DND-41 (cell line): ENCODE measurements at regions not wholly inside any gene's neighbourhood (a gene's known extent, or its start where the extent isn't known, plus 50 kb on each side); places are given as distances from the start of the nearest gene placed in this dataset.

Experiments
- EZH2 ChIP-seq: IDR thresholded peaks from 3 replicates; pipeline ENCODE4 v1.6.1; 2012; ENCODE audit warnings: borderline replicate concordance, low read depth, mild to moderate bottlenecking, moderate library complexity, low read length, inconsistent platforms; ENCODE audit not compliant: severe bottlenecking
- TF ChIP-seq, protein P1 (sequence below): IDR thresholded peaks from 2 replicates; pipeline ENCODE4 v1.5.1; 2012; ENCODE audit warnings: borderline replicate concordance, low read length, moderate library complexity, mild to moderate bottlenecking; ENCODE audit not compliant: poor library complexity, severe bottlenecking; ENCODE audit errors: extremely low read depth

DNA sequence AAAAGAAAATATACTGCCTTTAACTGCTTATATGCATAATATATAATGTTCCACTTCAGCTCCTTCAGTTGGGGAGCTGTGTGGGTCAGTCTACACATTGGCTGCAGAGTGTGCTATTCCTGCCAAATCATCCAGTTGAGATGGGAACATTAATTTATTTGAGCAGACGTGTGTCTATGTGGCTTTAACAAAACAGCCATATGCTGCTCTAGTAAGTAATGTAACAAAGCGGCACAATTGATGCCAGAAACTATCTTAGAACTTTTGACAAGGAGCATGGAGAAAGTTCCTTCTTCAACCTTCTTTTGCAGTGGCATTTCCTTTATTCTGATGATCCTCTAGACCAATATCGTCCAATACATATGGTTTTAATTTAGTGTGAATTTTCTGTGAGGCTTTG, 285.9 kb upstream of the C1orf87 start:
- TF ChIP-seq EZH2, result no peak
- TF ChIP-seq, protein P1, sequence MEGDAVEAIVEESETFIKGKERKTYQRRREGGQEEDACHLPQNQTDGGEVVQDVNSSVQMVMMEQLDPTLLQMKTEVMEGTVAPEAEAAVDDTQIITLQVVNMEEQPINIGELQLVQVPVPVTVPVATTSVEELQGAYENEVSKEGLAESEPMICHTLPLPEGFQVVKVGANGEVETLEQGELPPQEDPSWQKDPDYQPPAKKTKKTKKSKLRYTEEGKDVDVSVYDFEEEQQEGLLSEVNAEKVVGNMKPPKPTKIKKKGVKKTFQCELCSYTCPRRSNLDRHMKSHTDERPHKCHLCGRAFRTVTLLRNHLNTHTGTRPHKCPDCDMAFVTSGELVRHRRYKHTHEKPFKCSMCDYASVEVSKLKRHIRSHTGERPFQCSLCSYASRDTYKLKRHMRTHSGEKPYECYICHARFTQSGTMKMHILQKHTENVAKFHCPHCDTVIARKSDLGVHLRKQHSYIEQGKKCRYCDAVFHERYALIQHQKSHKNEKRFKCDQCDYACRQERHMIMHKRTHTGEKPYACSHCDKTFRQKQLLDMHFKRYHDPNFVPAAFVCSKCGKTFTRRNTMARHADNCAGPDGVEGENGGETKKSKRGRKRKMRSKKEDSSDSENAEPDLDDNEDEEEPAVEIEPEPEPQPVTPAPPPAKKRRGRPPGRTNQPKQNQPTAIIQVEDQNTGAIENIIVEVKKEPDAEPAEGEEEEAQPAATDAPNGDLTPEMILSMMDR, result no peak
